ENCODE measurements at regions not wholly inside any gene's neighbourhood (a gene's known extent, or its start where the extent isn't known, plus 50 kb on each side); places are given as distances from the start of the nearest gene placed in this dataset.
A peak's percentile ranks its signal among the peaks of the same experiment; 100 is the strongest.

DNA sequence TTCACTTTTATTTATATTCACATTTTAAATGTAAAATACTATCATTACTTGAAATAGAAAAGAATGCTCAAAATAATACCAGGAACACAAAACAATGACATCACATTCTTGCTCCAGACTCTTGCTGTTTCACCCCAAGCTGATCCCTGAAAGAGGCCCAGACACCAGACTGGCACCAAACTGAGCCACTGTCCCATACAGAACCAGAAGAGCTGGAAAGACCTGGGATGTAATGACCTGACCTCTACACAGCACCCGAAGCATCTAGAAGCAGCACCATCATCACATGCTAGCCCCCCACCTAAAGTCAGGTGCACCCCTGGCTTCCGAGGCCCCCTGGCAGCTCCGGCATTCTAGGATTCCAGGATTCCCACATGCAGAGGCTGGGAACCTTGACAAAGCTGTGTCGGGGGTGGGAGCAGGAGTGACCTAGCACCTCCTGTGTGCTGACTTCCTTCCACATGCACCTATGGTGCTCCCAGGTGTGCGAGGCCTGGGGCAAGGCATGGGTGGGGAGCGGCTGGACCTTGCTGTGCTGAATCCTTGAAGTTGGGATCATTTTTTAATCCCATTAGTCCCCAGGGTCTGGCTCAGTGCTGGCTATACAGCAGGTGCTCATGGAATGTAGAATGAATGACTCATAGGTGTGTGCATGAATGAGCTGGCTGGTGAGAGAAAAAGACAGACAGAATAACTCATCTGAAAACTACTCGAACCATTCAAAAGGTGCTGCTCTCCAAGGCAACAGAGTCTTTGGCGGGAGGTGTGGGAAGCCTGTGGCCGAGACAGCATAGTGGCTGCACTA, 144.7 kb upstream of the IQSEC1 start:
- H3K27me3 ChIP-seq (ENCODE audit: control insufficient read depth, insufficient read depth, low read length), result no peaks in the 10 kb centered on the region
- no peaks in the 10 kb centered on the region for H3K36me3 ChIP-seq (ENCODE audit: control insufficient read depth, insufficient read depth, low read length)
- peak; percentile 96 for DNase-seq (ENCODE audit: low read depth)
- H3K4me3 ChIP-seq (ENCODE audit: low read depth, low read length), result no peak overlapping the region
- TF ChIP-seq, protein P1, sequence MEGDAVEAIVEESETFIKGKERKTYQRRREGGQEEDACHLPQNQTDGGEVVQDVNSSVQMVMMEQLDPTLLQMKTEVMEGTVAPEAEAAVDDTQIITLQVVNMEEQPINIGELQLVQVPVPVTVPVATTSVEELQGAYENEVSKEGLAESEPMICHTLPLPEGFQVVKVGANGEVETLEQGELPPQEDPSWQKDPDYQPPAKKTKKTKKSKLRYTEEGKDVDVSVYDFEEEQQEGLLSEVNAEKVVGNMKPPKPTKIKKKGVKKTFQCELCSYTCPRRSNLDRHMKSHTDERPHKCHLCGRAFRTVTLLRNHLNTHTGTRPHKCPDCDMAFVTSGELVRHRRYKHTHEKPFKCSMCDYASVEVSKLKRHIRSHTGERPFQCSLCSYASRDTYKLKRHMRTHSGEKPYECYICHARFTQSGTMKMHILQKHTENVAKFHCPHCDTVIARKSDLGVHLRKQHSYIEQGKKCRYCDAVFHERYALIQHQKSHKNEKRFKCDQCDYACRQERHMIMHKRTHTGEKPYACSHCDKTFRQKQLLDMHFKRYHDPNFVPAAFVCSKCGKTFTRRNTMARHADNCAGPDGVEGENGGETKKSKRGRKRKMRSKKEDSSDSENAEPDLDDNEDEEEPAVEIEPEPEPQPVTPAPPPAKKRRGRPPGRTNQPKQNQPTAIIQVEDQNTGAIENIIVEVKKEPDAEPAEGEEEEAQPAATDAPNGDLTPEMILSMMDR (IDR thresholded peaks at IDR 0.05; ENCODE audit: insufficient read depth, low read length, poor library complexity, severe bottlenecking), result no peak

DNA sequence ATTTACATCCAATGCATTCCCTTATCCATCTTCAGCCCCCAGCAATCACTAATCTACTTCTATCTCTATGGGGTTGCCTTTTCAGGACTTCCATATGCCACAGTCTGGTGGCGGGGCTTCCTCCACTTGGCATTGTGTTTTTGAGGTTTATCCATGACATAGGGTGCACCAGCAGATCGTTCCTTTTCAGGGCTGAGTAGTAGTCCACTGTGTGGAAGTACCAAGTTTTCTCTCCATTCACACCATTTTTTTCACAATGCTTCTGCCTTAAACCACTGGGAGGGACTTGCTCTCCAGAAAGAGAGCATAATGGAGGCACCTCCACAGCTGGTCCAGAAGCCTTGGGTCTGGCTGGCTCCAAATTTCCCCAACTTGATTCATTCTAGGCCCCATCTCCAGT, 144.0 kb upstream of the IQSEC1 start:
- TF ChIP-seq, protein P1 (IDR thresholded peaks at IDR 0.05; ENCODE audit: insufficient read depth, low read length, poor library complexity, severe bottlenecking), result no peak
- no peaks in the 10 kb centered on the region for H3K27me3 ChIP-seq (ENCODE audit: control insufficient read depth, insufficient read depth, low read length)
- no peaks in the 10 kb centered on the region for H3K36me3 ChIP-seq (ENCODE audit: control insufficient read depth, insufficient read depth, low read length)
- H3K4me3 ChIP-seq (ENCODE audit: low read depth, low read length), result no peak overlapping the region
- no peak for DNase-seq (ENCODE audit: low read depth)

DNA sequence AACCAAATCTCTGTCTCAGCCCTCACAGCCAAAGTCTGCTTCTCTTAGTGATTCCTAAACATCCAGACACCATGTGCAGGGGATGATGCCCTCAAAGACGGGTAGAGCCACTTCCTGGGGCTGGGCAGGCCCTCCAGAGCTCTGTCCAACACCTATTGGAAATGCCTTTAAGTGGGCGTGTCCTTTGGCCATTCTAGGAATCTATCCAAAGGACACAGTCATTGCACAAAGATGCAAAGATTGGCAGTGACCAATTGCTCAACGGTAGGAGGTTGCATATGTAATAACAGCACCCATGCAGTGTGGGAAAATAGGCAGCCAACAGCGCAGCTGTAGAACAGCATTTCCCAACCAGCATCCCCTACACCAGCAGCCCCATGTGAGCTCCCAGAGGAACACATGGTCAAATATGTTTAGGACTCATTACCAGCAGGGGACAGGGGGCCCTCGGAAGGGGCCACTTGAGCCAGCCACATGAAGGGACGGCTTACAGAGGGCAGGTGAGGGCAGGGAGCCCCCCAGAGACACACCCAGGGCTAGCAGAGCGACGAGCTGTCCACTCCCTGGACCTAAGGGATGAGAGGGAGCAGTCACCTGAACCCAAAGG, 142.8 kb upstream of the IQSEC1 start:
- H3K4me3 ChIP-seq (ENCODE audit: low read depth, low read length), result no peak overlapping the region
- DNase-seq (ENCODE audit: low read depth), result peak; percentile 70
- H3K27me3 ChIP-seq (ENCODE audit: control insufficient read depth, insufficient read depth, low read length), result no peaks in the 10 kb centered on the region
- no peaks in the 10 kb centered on the region for H3K36me3 ChIP-seq (ENCODE audit: control insufficient read depth, insufficient read depth, low read length)
- TF ChIP-seq, protein P1 (IDR thresholded peaks at IDR 0.05; ENCODE audit: insufficient read depth, low read length, poor library complexity, severe bottlenecking), result no peak

DNA sequence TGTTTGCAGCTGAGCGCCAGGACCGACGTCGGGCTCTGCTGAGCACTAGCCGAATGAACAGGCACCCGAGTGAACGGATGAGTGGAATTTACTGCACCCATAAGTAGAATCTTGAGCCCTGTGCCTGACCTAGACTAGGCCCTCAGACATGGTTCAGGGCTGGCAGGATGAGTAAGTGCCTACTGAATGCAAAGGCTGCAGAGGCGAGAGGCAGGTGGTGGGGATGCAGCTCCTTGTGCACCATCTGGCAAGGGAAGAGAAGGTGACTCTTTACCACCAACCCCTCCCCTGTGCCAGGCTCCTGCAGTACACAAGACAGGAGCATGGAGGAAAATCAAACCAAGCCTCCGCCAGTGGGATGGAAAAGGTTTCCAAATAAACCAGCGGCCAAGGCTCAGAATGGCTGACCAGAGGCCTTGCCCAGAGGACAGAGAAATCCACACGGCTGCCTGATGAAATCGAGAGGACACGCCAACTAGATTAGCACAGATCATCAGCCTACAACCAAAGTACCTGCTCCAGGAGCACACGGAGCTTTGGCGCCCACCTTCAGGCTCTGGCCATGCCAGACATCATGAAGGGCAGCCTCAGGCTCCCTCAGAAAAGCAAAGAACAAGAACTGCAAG, 141.7 kb upstream of the IQSEC1 start:
- H3K4me3 ChIP-seq (ENCODE audit: low read depth, low read length), result no peak overlapping the region
- peak; percentile 56 for DNase-seq (ENCODE audit: low read depth)
- H3K36me3 ChIP-seq (ENCODE audit: control insufficient read depth, insufficient read depth, low read length), result no peaks in the 10 kb centered on the region
- TF ChIP-seq, protein P1 (IDR thresholded peaks at IDR 0.05; ENCODE audit: insufficient read depth, low read length, poor library complexity, severe bottlenecking), result no peak
- H3K27me3 ChIP-seq (ENCODE audit: control insufficient read depth, insufficient read depth, low read length), result no peaks in the 10 kb centered on the region

DNA sequence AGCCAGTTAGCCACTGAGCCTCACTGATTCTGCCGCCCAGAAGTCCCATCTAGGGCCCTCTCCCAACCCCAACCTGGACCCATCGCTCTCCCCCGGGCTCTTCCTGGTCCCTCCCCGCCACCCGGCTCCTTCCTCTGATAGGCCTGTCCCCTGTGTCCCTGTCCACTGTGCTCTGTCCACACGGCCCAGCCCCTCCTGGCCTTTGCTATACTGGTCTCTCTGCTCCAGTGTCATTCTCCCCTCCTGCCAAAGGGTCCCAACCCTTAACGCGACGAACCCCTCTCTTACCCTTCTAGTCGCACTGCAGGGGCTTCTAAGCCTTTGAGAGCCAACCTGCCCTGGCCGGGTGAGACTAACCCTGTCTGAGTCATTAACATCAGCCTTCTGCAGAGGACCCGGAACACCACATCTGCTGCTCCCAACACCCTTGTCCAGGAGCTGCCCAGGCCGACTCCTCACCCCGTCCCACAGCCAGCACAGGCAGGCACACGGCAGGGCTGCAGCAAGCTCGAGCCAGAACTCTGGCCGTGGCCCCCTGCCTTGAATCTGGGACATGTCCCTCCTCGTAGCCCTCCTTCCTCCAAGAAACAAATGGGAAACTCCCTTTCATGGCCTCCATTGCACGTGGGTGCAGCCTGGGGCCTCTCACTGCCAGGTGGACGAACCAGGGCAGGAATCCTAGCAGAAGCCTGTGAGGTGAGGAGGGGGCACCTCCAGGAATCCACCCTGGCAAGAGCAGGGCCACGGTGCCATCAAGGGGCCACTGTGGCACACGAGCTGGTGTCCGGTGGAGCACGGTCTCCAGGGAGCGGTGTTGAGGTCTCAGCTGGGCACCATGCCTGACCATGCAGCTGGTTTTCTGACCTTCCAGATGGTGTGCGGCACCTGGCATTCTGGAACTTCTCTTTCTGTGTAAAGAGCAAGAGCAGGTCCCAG, 140.9 kb upstream of the IQSEC1 start:
- Histone ChIP-seq H3K27me3 (ENCODE audit: control insufficient read depth, insufficient read depth, low read length) (peaks cover 4% of the 10 kb centered on the region), H3K4me3 (ENCODE audit: low read depth, low read length) (no peak overlapping the region), H3K36me3 (ENCODE audit: control insufficient read depth, insufficient read depth, low read length) (no peaks in the 10 kb centered on the region)
- no peak for DNase-seq (ENCODE audit: low read depth)
- TF ChIP-seq, protein P1 (IDR thresholded peaks at IDR 0.05; ENCODE audit: insufficient read depth, low read length, poor library complexity, severe bottlenecking), result no peak
